Fibroblast of pulmonary artery (primary cell): ENCODE measurements at regions not wholly inside any gene's neighbourhood (a gene's known extent, or its start where the extent isn't known, plus 50 kb on each side); places are given as distances from the start of the nearest gene placed in this dataset.
A peak's percentile ranks its signal among the peaks of the same experiment; 100 is the strongest.

Experiments used
- DNase-seq: peaks from one replicate; pipeline ENCODE4 v3.0.0-alpha.2; 2010; ENCODE audit warnings: low read depth
- H3K4me3 ChIP-seq: replicated peaks from 2 replicates; pipeline ENCODE4 v1.5.1; 2011; ENCODE audit warnings: low read depth, mild to moderate bottlenecking, control low read depth, low read length, moderate library complexity
- CTCF ChIP-seq: IDR thresholded peaks from 2 replicates; pipeline ENCODE4 v1.5.1; 2011; ENCODE audit warnings: mild to moderate bottlenecking, control low read depth, low read length, inconsistent platforms; ENCODE audit errors: missing control alignments

GRCh38 chr7:108722561-108722960 lies 152.9 kb downstream of the DNAJB9 start:
- DNase-seq, result no peak
- H3K4me3 ChIP-seq, result no peak overlapping the region
- TF ChIP-seq CTCF, result no peak

GRCh38 chr7:108723381-108723814 lies 153.7 kb downstream of the DNAJB9 start:
- DNase-seq, result no peak
- no peak overlapping the region for H3K4me3 ChIP-seq
- TF ChIP-seq CTCF, result no peak

GRCh38 chr7:108724251-108725100 lies 154.8 kb downstream of the DNAJB9 start:
- H3K4me3 ChIP-seq, result no peak overlapping the region
- no peak for TF ChIP-seq CTCF
- DNase-seq, result peak; percentile 6

- DNase-seq, result no peak
- no peak for TF ChIP-seq CTCF
- H3K4me3 ChIP-seq, result no peak overlapping the region
These were observed 166.1 kb downstream of the DNAJB9 start for GRCh38 chr7:108735814-108736213.

GRCh38 chr7:108736221-108736891 lies 166.7 kb downstream of the DNAJB9 start:
- no peak for TF ChIP-seq CTCF
- H3K4me3 ChIP-seq, result no peak overlapping the region

GRCh38 chr7:108770981-108771745 lies 201.5 kb downstream of the DNAJB9 start:
- no peak overlapping the region for H3K4me3 ChIP-seq
- TF ChIP-seq CTCF, result no peak
- no peak for DNase-seq

More at GRCh38 chr7:108736221-108736891, 166.7 kb downstream of the DNAJB9 start:
- no peak for DNase-seq
